Ishikawa (cell line): ENCODE measurements at regions not wholly inside any gene's neighbourhood (a gene's known extent, or its start where the extent isn't known, plus 50 kb on each side); places are given as distances from the start of the nearest gene placed in this dataset.

Experiments
- EP300 ChIP-seq: IDR thresholded peaks from 2 replicates; pipeline ENCODE4 v1.6.1; 2012; ENCODE audit warnings: borderline replicate concordance
- REST ChIP-seq: IDR thresholded peaks from 2 replicates; pipeline ENCODE4 v1.6.1; 2012; ENCODE audit warnings: low read depth, mild to moderate bottlenecking

GRCh38 chr1:47495176-47495713, 57.4 kb downstream of the FOXD2 start:
- TF ChIP-seq EP300 (no peak), REST (no peak)
